ENCODE measurements at regions not wholly inside any gene's neighbourhood (a gene's known extent, or its start where the extent isn't known, plus 50 kb on each side); places are given as distances from the start of the nearest gene placed in this dataset.

DNA sequence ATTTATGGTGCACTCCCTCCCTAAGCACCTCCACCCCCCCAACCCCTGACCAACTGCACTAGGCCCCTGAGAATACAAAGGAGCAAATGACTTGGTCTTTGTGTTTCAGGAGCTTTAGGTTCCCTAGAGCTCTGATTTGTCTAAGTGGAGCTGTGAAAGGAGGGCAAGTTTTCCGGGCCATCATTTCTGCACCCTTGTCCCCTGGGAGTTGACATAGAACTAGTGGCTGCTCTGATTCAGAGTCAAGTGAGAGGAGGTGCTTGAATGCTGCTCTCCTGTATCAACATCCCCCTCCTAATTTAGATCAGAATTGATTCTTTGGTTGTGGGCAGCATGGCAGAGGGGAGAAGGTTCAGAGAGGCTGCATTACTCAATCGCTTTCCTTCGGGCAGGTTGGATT is 391.6 kb downstream of the KCNRG start:
- Mint-ChIP-seq H3K4me3 (no peak overlapping the region), H3K36me3 (no peaks in the 10 kb centered on the region), H3K4me1 (ENCODE audit: low read depth) (peaks cover 3% of the 10 kb centered on the region), H3K27me3 (peaks cover 3% of the 10 kb centered on the region), H3K9me3 (ENCODE audit: low read depth) (no peaks in the 10 kb centered on the region), H3K27ac (no peak overlapping the region)

- no peak overlapping the region for H3K4me3 Mint-ChIP-seq
- peaks cover 3% of the 10 kb centered on the region for H3K27me3 Mint-ChIP-seq
- H3K4me1 Mint-ChIP-seq (ENCODE audit: low read depth): peaks cover 3% of the 10 kb centered on the region
- H3K36me3 Mint-ChIP-seq: no peaks in the 10 kb centered on the region
- H3K9me3 Mint-ChIP-seq (ENCODE audit: low read depth): no peaks in the 10 kb centered on the region
- H3K27ac Mint-ChIP-seq: no peak overlapping the region
Measured at GRCh38 chr13:50408068-50408467, 392.8 kb downstream of the KCNRG start.

DNA sequence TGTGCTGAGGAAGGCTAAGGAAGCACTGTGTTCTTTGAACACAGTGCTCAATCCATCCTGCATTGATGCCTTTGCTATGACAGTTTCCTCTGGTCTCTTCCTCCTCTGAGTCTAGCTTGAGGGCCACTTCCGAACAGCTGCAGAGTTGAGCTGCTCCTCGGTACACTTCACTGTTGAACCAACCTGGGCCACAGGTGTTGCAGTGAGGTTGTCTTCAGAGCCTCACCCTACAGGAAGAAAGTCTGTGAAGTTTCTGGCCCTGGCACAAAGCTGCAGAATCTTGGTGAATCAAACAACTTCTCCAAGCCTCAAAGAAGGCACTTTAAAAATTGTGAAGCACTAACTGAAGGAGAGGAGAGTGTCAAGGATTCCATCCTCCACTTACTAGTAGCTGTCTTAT is 394.0 kb downstream of the KCNRG start:
- peaks cover 3% of the 10 kb centered on the region for H3K4me1 Mint-ChIP-seq (ENCODE audit: low read depth)

DNA sequence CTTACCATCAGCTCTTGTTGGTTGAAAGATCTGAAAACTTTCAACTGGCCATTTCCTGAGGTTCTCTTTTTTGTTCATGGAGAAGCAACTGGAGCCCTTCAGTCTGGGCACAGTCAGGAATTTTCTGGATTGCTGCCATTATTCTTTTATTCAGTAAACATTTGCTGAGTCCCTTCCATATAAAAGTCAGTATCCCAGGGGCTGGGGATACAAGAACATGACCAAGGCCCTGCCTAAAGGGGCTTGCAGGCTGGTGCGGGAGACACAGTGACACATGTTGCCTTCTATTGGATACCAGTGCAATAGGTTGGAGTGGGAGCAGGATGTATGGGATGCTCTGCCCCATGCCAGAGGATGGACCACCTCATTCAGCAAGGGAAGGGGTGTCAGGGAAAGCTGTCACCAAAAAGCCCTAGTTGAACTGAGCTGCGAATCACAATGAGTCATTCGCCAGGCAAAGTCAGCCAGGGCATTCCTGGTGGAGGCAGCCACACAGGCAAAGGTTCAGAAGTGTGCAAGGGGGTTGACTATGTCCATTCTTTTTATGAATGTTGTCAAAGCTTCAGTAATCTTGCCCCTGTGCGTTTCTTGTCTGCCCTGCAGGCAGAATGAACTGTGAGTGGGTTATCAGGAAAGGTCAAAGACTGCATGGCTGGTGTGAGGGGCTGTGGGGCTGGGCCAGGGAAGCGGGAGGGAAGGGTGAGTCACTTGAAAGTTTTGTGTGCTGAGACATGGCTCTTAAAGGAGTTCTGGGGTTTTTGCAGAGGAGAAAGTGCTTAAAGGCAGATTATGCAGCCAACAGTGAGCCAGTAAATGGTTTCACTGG is 395.9 kb downstream of the KCNRG start:
- Mint-ChIP-seq H3K27ac (no peak overlapping the region), H3K4me1 (ENCODE audit: low read depth) (peaks cover 3% of the 10 kb centered on the region)

More for the DNA sequence above, 394.0 kb downstream of the KCNRG start:
- Mint-ChIP-seq H3K9me3 (ENCODE audit: low read depth) (no peaks in the 10 kb centered on the region), H3K27ac (no peak overlapping the region), H3K4me3 (no peak overlapping the region), H3K36me3 (no peaks in the 10 kb centered on the region), H3K27me3 (peaks cover 3% of the 10 kb centered on the region)

DNA sequence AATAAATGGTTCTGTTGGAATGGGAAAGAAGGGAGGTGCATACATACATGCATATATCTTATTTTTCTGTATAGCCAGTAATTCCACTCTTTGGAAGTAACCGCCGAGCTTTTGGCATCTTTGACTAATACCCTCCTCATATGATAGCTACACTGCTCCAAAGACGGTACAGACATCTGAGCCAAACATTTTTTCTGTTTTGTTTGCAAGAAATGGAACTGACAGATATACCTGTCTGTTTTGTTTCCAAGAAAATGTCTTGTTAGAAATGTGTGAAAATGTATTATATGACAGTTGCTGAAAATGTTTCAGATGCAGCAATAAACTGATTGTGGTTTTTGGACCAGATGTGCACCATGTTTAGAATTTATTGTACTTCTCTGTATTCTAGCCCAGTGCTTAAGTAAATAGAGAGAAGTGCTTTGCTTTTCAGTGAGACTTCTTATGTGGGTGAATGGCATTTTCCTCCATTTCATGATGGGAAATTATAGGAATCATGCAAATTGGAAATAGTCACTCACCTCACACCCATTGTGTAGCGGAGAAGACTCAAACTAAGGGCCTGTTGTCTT is 396.9 kb downstream of the KCNRG start:
- Mint-ChIP-seq H3K4me1 (ENCODE audit: low read depth) (peaks cover 3% of the 10 kb centered on the region), H3K27me3 (peaks cover 1% of the 10 kb centered on the region), H3K36me3 (peaks cover 3% of the 10 kb centered on the region), H3K4me3 (no peak overlapping the region), H3K27ac (no peak overlapping the region), H3K9me3 (ENCODE audit: low read depth) (no peaks in the 10 kb centered on the region)

More for the DNA sequence above, 395.9 kb downstream of the KCNRG start:
- H3K4me3 Mint-ChIP-seq: no peak overlapping the region
- H3K9me3 Mint-ChIP-seq (ENCODE audit: low read depth): no peaks in the 10 kb centered on the region
- peaks cover 3% of the 10 kb centered on the region for H3K36me3 Mint-ChIP-seq
- peaks cover 3% of the 10 kb centered on the region for H3K27me3 Mint-ChIP-seq

GRCh38 chr13:50414640-50415039 is 399.4 kb downstream of the KCNRG start:
- no peaks in the 10 kb centered on the region for H3K4me1 Mint-ChIP-seq (ENCODE audit: low read depth)
- H3K9me3 Mint-ChIP-seq (ENCODE audit: low read depth): no peaks in the 10 kb centered on the region
- no peak overlapping the region for H3K27ac Mint-ChIP-seq
- peaks cover 3% of the 10 kb centered on the region for H3K36me3 Mint-ChIP-seq
- no peaks in the 10 kb centered on the region for H3K27me3 Mint-ChIP-seq
- H3K4me3 Mint-ChIP-seq: no peak overlapping the region

DNA sequence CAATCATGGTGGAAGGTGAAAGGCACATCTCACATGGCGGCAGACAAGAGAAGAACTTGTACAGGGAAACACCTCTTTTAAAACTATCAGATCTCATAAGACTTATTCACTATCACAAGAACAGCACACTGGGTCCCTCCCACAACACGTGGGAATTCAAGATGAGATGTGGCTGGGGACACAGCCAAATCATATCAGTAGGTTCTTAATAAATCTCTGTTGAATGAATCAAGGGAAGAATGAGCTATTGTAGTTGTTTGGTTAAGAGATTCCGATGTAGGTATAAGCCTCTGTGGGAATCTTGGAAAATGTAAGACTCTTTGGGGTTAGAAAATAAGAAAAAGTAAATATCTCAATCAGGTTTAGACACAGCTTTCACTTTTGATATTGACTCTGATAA is 400.2 kb downstream of the KCNRG start:
- H3K4me1 Mint-ChIP-seq (ENCODE audit: low read depth): no peaks in the 10 kb centered on the region
- peaks cover 3% of the 10 kb centered on the region for H3K36me3 Mint-ChIP-seq
- H3K27ac Mint-ChIP-seq: no peak overlapping the region
- no peak overlapping the region for H3K4me3 Mint-ChIP-seq
- H3K27me3 Mint-ChIP-seq: no peaks in the 10 kb centered on the region
- no peaks in the 10 kb centered on the region for H3K9me3 Mint-ChIP-seq (ENCODE audit: low read depth)

GRCh38 chr13:50417597-50417996 is 402.4 kb downstream of the KCNRG start:
- H3K4me1 Mint-ChIP-seq (ENCODE audit: low read depth): no peaks in the 10 kb centered on the region
- H3K27ac Mint-ChIP-seq: no peak overlapping the region
- H3K9me3 Mint-ChIP-seq (ENCODE audit: low read depth): no peaks in the 10 kb centered on the region
- no peak overlapping the region for H3K4me3 Mint-ChIP-seq
- no peaks in the 10 kb centered on the region for H3K27me3 Mint-ChIP-seq
- peaks cover 3% of the 10 kb centered on the region for H3K36me3 Mint-ChIP-seq

- peaks cover 2% of the 10 kb centered on the region for H3K36me3 Mint-ChIP-seq
- no peak overlapping the region for H3K27ac Mint-ChIP-seq
Measured at GRCh38 chr13:50419331-50419865, 404.2 kb downstream of the KCNRG start.

DNA sequence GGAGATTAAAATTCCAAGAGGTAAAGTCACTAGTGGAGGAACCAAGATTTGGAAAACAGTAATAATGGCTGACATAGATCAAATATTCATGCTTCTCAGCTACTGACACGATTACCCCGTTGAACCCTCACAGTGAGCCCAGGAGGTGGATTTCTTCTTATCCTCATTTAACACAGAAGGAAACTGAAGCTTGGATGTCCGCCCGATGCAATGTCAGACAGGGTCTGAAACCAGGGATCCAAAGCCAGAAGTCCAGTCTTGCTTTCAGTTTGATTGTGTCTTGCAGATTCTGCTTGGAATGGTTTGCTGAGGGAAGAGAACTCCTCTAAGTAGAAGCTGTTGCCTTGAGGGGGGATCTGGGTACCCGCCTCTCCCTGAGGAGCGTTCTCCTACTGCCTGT is 404.7 kb downstream of the KCNRG start:
- H3K4me3 Mint-ChIP-seq: no peak overlapping the region
- no peaks in the 10 kb centered on the region for H3K9me3 Mint-ChIP-seq (ENCODE audit: low read depth)
- H3K27me3 Mint-ChIP-seq: no peaks in the 10 kb centered on the region
- no peaks in the 10 kb centered on the region for H3K4me1 Mint-ChIP-seq (ENCODE audit: low read depth)
- no peak overlapping the region for H3K27ac Mint-ChIP-seq
- H3K36me3 Mint-ChIP-seq: no peaks in the 10 kb centered on the region

More at GRCh38 chr13:50419331-50419865, 404.2 kb downstream of the KCNRG start:
- no peak overlapping the region for H3K4me3 Mint-ChIP-seq
- H3K4me1 Mint-ChIP-seq (ENCODE audit: low read depth): no peaks in the 10 kb centered on the region
- no peaks in the 10 kb centered on the region for H3K9me3 Mint-ChIP-seq (ENCODE audit: low read depth)
- H3K27me3 Mint-ChIP-seq: no peaks in the 10 kb centered on the region

- no peaks in the 10 kb centered on the region for H3K36me3 Mint-ChIP-seq
- no peak overlapping the region for H3K4me3 Mint-ChIP-seq
- no peaks in the 10 kb centered on the region for H3K4me1 Mint-ChIP-seq (ENCODE audit: low read depth)
- H3K27me3 Mint-ChIP-seq: no peaks in the 10 kb centered on the region
- no peaks in the 10 kb centered on the region for H3K9me3 Mint-ChIP-seq (ENCODE audit: low read depth)
- H3K27ac Mint-ChIP-seq: no peak overlapping the region
Measured at GRCh38 chr13:50420718-50421472, 405.7 kb downstream of the KCNRG start.

- Mint-ChIP-seq H3K4me3 (no peak overlapping the region), H3K9me3 (ENCODE audit: low read depth) (no peaks in the 10 kb centered on the region), H3K4me1 (ENCODE audit: low read depth) (no peaks in the 10 kb centered on the region), H3K36me3 (no peaks in the 10 kb centered on the region), H3K27ac (no peak overlapping the region), H3K27me3 (no peaks in the 10 kb centered on the region)
Measured at GRCh38 chr13:50421473-50422130, 406.4 kb downstream of the KCNRG start.

GRCh38 chr13:50422181-50423148 is 407.2 kb downstream of the KCNRG start:
- H3K36me3 Mint-ChIP-seq: no peaks in the 10 kb centered on the region
- no peaks in the 10 kb centered on the region for H3K27me3 Mint-ChIP-seq
- no peak overlapping the region for H3K4me3 Mint-ChIP-seq
- H3K4me1 Mint-ChIP-seq (ENCODE audit: low read depth): peaks cover 3% of the 10 kb centered on the region
- H3K9me3 Mint-ChIP-seq (ENCODE audit: low read depth): no peaks in the 10 kb centered on the region
- no peak overlapping the region for H3K27ac Mint-ChIP-seq

- no peak overlapping the region for H3K27ac Mint-ChIP-seq
- H3K36me3 Mint-ChIP-seq: peaks cover 2% of the 10 kb centered on the region
- no peaks in the 10 kb centered on the region for H3K27me3 Mint-ChIP-seq
- peaks cover 16% of the 10 kb centered on the region for H3K4me1 Mint-ChIP-seq (ENCODE audit: low read depth)
- no peak overlapping the region for H3K4me3 Mint-ChIP-seq
- no peaks in the 10 kb centered on the region for H3K9me3 Mint-ChIP-seq (ENCODE audit: low read depth)
Measured at GRCh38 chr13:50424993-50425392, 409.7 kb downstream of the KCNRG start.

All from activated naive CD8-positive, alpha-beta T cell (primary cell).